Esophagus (tissue), 2 donors: ENCODE measurements at regions not wholly inside any gene's neighbourhood (a gene's known extent, or its start where the extent isn't known, plus 50 kb on each side); places are given as distances from the start of the nearest gene placed in this dataset.
"Not testable (repeated sequence)": the region's sequence is repeated elsewhere in the genome, so short reads cannot be mapped to it uniquely, and the experiment has no call there.

ENCODE experiments used
- H3K27ac ChIP-seq, 2 donors: one replicate each; pipeline ENCODE4 v1.5.1; 2013; ENCODE audit warnings: low read depth in 2 of 2, mild to moderate bottlenecking in 2 of 2, inconsistent platforms in 1 of 2, low read length in 1 of 2, moderate library complexity in 1 of 2
- H3K27me3 ChIP-seq, 2 donors: one replicate each; pipeline ENCODE4 v1.6.1; 2013; ENCODE audit warnings: low read length in 2 of 2, control low read depth in 1 of 2, mild to moderate bottlenecking in 1 of 2; ENCODE audit not compliant: insufficient read depth in 2 of 2, control insufficient read depth in 1 of 2
- H3K36me3 ChIP-seq, 2 donors: one replicate each; pipeline ENCODE4 v1.6.1; 2013; ENCODE audit warnings: low read length in 1 of 2; ENCODE audit not compliant: control insufficient read depth in 2 of 2, insufficient read depth in 2 of 2
- H3K4me1 ChIP-seq, 2 donors: one replicate each; pipeline ENCODE4 v1.6.1; 2013; ENCODE audit warnings: low read length in 1 of 2; ENCODE audit not compliant: control insufficient read depth in 2 of 2, insufficient read depth in 2 of 2
- H3K4me3 ChIP-seq, 2 donors: one replicate each; pipeline ENCODE4 v1.5.1; 2013; ENCODE audit warnings: low read length in 2 of 2, mild to moderate bottlenecking in 2 of 2, low read depth in 1 of 2, moderate library complexity in 1 of 2
- H3K9me3 ChIP-seq, 2 donors: one replicate each; pipeline ENCODE4 v1.6.1; 2013; ENCODE audit warnings: mild to moderate bottlenecking in 2 of 2, low read depth in 1 of 2, low read length in 1 of 2, moderate library complexity in 1 of 2; ENCODE audit not compliant: control insufficient read depth in 2 of 2, insufficient read depth in 1 of 2
- WGBS, 2 donors: extraction: QIAGEN DNeasy Blood & Tissue Kit; methylation state at CpG; one replicate each; pipeline ENCODE4 v1.1.7; 2013; 5-methylcytosine and 5-hydroxymethylcytosine counted together
- donor health status: healthy with polysubstance abuse.
- donor health status: Bipolar disorder and iron deficiency.

DNA sequence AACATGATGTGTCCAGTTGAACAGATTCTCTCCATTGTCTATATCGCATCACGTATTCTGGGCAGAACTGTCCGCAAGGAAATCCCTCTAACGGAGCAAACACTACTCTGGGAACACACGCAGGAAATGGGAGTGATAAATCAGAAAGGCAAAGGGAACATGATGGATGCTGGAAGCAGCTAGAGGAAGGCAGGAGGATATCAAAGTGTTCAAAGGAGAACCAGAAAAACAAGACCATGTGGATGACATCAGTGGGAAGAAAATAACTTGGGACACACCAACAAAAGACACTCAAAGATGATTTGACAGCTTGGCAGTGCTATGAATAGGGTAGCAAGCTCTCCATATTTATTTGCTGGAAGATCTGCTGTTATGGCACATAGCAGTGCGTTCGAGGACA, 142.9 kb downstream of the PLK2 start:
- H3K27ac ChIP-seq = no peak overlapping the region
- no peaks in the 10 kb centered on the region for H3K4me1 ChIP-seq
- H3K9me3 ChIP-seq = no peaks in the 10 kb centered on the region
- no peaks in the 10 kb centered on the region for H3K36me3 ChIP-seq
- WGBS, 2 donors = 77 to 78% methylated on average over 7 of the region's 7 CpGs
- no peak overlapping the region for H3K4me3 ChIP-seq
- no peaks in the 10 kb centered on the region for H3K27me3 ChIP-seq

DNA sequence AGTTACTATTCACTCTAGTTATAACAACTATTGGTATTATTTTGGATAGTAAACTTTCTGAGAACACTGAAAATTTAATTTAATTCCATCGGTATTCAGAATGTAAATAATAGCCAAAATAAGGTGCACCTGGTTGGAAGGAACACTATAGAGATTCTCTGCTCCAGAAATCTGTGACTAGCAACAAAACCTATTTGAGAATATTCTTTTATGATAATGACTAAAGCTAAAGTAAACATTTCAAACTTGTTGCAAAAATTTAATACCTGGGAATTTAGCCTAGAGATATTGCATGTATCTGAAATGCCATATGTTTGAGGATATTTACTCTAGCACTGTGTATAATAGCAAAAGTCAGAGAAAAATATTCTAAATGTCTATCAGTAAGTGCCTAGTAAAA, 144.1 kb downstream of the PLK2 start:
- Histone ChIP-seq H3K27ac (no peak overlapping the region), H3K27me3 (no peaks in the 10 kb centered on the region), H3K4me3 (no peak overlapping the region), H3K9me3 (no peaks in the 10 kb centered on the region), H3K4me1 (no peaks in the 10 kb centered on the region), H3K36me3 (no peaks in the 10 kb centered on the region)
- WGBS, 2 donors = 56 to 76% methylated on average over 1 of the region's 1 CpG

GRCh38 chr5:58314356-58315210, 145.3 kb downstream of the PLK2 start:
- Histone ChIP-seq H3K27ac (peak overlapping the region in 1 of 2 donors; percentile 43), H3K36me3 (no peaks in the 10 kb centered on the region), H3K27me3 (no peaks in the 10 kb centered on the region), H3K4me1 (no peaks in the 10 kb centered on the region), H3K9me3 (no peaks in the 10 kb centered on the region), H3K4me3 (no peak overlapping the region)
- WGBS, 2 donors = 37 to 48% methylated on average over 4 of the region's 4 CpGs

DNA sequence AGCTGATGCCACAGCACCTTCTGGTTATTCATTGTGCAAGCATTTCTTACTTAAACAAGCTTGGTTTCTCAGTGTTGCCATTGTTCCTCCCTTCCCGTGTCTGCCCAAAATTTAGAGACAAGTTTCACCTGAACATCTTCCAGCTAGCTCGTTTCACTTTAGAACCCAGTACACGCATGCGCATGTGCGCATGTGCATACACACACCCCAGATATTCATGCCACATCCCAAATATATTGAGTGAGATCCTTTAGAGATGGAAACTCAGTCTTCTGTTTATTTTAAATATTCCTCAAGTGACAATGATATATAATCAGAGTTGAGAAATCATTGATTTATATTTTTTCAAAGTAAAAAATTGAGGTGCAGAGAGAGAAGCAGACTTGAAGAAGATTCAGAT, 147.6 kb downstream of the PLK2 start:
- Histone ChIP-seq H3K4me3 (no peak overlapping the region), H3K4me1 (no peaks in the 10 kb centered on the region), H3K27ac (no peak overlapping the region), H3K9me3 (no peaks in the 10 kb centered on the region), H3K27me3 (no peaks in the 10 kb centered on the region), H3K36me3 (no peaks in the 10 kb centered on the region)
- 80 to 84% methylated on average over 5 of the region's 5 CpGs for WGBS, 2 donors

- H3K36me3 ChIP-seq = no peaks in the 10 kb centered on the region
- no peaks in the 10 kb centered on the region for H3K27me3 ChIP-seq
- no peak overlapping the region for H3K27ac ChIP-seq
- H3K4me3 ChIP-seq = no peak overlapping the region
- no peaks in the 10 kb centered on the region for H3K4me1 ChIP-seq
- no peaks in the 10 kb centered on the region for H3K9me3 ChIP-seq
- 88 to 94% methylated on average over 3 of the region's 3 CpGs for WGBS, 2 donors
These were observed 148.4 kb downstream of the PLK2 start for GRCh38 chr5:58311526-58311925.

DNA sequence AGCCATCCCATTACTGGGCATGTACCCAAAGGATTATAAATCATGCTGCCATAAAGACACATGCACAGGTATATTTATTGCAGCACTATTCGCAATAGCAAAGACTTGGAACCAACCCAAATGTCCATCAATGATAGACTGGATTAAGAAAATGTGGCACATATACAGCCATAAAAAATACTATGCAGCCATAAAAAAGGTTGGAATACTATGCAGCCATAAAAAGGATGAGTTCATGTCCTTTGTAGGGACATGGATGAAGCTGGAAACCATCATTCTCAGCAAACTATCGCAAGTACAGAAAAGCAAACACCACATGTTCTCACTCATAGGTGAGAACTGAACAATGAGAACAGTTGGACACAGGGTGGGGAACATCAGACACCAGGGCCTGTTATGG, 151.5 kb downstream of the PLK2 start:
- not testable (repeated sequence) for H3K36me3 ChIP-seq, H3K27ac ChIP-seq, H3K27me3 ChIP-seq, H3K4me3 ChIP-seq, H3K4me1 ChIP-seq, H3K9me3 ChIP-seq
- 76 to 81% methylated on average over 2 of the region's 2 CpGs for WGBS, 2 donors

- 84 to 92% methylated on average over 2 of the region's 2 CpGs for WGBS, 2 donors
- H3K27ac ChIP-seq = no peak overlapping the region
- no peaks in the 10 kb centered on the region for H3K36me3 ChIP-seq
These were observed 159.5 kb downstream of the PLK2 start for GRCh38 chr5:58300346-58300895.

GRCh38 chr5:58299256-58299655, 160.6 kb downstream of the PLK2 start:
- no peak overlapping the region for H3K4me3 ChIP-seq
- H3K27me3 ChIP-seq = no peaks in the 10 kb centered on the region
- H3K36me3 ChIP-seq = no peaks in the 10 kb centered on the region
- no peaks in the 10 kb centered on the region for H3K4me1 ChIP-seq
- H3K27ac ChIP-seq = no peak overlapping the region
- H3K9me3 ChIP-seq = no peaks in the 10 kb centered on the region

More at GRCh38 chr5:58300346-58300895, 159.5 kb downstream of the PLK2 start:
- Histone ChIP-seq H3K27me3 (no peaks in the 10 kb centered on the region), H3K9me3 (no peaks in the 10 kb centered on the region), H3K4me3 (no peak overlapping the region), H3K4me1 (no peaks in the 10 kb centered on the region)

GRCh38 chr5:58294598-58295305, 165.1 kb downstream of the PLK2 start:
- Histone ChIP-seq H3K9me3 (no peaks in the 10 kb centered on the region), H3K4me3 (no peak overlapping the region), H3K27ac (no peak overlapping the region), H3K4me1 (no peaks in the 10 kb centered on the region), H3K27me3 (no peaks in the 10 kb centered on the region), H3K36me3 (no peaks in the 10 kb centered on the region)
- WGBS, 2 donors = 25 to 36% methylated on average over 1 of the region's 1 CpG
